ENCODE measurements at regions not wholly inside any gene's neighbourhood (a gene's known extent, or its start where the extent isn't known, plus 50 kb on each side); places are given as distances from the start of the nearest gene placed in this dataset.

- no peaks in the 10 kb centered on the region for H3K36me3 ChIP-seq (ENCODE audit: control insufficient read depth in 4 of 4, insufficient read depth in 4 of 4, low read length in 3 of 4)
- no peaks in the 10 kb centered on the region for H3K9me3 ChIP-seq (ENCODE audit: control extremely low read depth in 1 of 5, control insufficient read depth in 4 of 5, insufficient read depth in 2 of 5, low read depth in 1 of 5, low read length in 4 of 5)
- no peaks in the 10 kb centered on the region for H3K4me1 ChIP-seq (ENCODE audit: control extremely low read depth in 1 of 4, control insufficient read depth in 4 of 4, insufficient read depth in 4 of 4, low read length in 3 of 4)
- H3K27ac ChIP-seq (ENCODE audit: insufficient read depth in 1 of 2, low read depth in 1 of 2, low read length in 2 of 2, poor library complexity in 1 of 2, severe bottlenecking in 2 of 2) = no peak overlapping the region
- H3K27me3 ChIP-seq (replicated peaks in 2 of 5; ENCODE audit: control insufficient read depth in 4 of 5, insufficient read depth in 5 of 5, low read length in 4 of 5) = no peaks in the 10 kb centered on the region
- no peak for DNase-seq
- no peak overlapping the region for H3K4me3 ChIP-seq (ENCODE audit: control insufficient read depth in 1 of 7, extremely low read depth in 1 of 7, insufficient read depth in 4 of 7, low read depth in 2 of 7, low read length in 6 of 7)
- WGBS (ENCODE audit: insufficient coverage) = no CpG with 5 or more reads among the region's 1 CpG
- ChIA-PET POLR2A (no interaction called here), CTCF (no interaction called here)
Measured at GRCh38 chr18:71022389-71022788, 733.5 kb downstream of the SOCS6 start.

- no peak overlapping the region for H3K27ac ChIP-seq (ENCODE audit: insufficient read depth in 1 of 2, low read depth in 1 of 2, low read length in 2 of 2, poor library complexity in 1 of 2, severe bottlenecking in 2 of 2)
- WGBS (ENCODE audit: insufficient coverage) = 100% methylated on average over 2 of the region's 2 CpGs
- no peak for DNase-seq
- H3K27me3 ChIP-seq (replicated peaks in 2 of 5; ENCODE audit: control insufficient read depth in 4 of 5, insufficient read depth in 5 of 5, low read length in 4 of 5) = no peaks in the 10 kb centered on the region
- no peaks in the 10 kb centered on the region for H3K9me3 ChIP-seq (ENCODE audit: control extremely low read depth in 1 of 5, control insufficient read depth in 4 of 5, insufficient read depth in 2 of 5, low read depth in 1 of 5, low read length in 4 of 5)
- POLR2A ChIA-PET = no interaction called here
- H3K4me1 ChIP-seq (ENCODE audit: control extremely low read depth in 1 of 4, control insufficient read depth in 4 of 4, insufficient read depth in 4 of 4, low read length in 3 of 4) = no peaks in the 10 kb centered on the region
- H3K36me3 ChIP-seq (ENCODE audit: control insufficient read depth in 4 of 4, insufficient read depth in 4 of 4, low read length in 3 of 4) = no peaks in the 10 kb centered on the region
- no peak overlapping the region for H3K4me3 ChIP-seq (ENCODE audit: control insufficient read depth in 1 of 7, extremely low read depth in 1 of 7, insufficient read depth in 4 of 7, low read depth in 2 of 7, low read length in 6 of 7)
- CTCF ChIA-PET = no interaction called here
Measured at GRCh38 chr18:71021030-71021362, 732.2 kb downstream of the SOCS6 start.

- no peaks in the 10 kb centered on the region for H3K36me3 ChIP-seq (ENCODE audit: control insufficient read depth in 4 of 4, insufficient read depth in 4 of 4, low read length in 3 of 4)
- no peak overlapping the region for H3K4me3 ChIP-seq (ENCODE audit: control insufficient read depth in 1 of 7, extremely low read depth in 1 of 7, insufficient read depth in 4 of 7, low read depth in 2 of 7, low read length in 6 of 7)
- H3K27ac ChIP-seq (ENCODE audit: insufficient read depth in 1 of 2, low read depth in 1 of 2, low read length in 2 of 2, poor library complexity in 1 of 2, severe bottlenecking in 2 of 2) = no peak overlapping the region
- 100% methylated on average over 1 of the region's 3 CpGs for WGBS (ENCODE audit: insufficient coverage)
- POLR2A ChIA-PET = no interaction called here
- H3K9me3 ChIP-seq (ENCODE audit: control extremely low read depth in 1 of 5, control insufficient read depth in 4 of 5, insufficient read depth in 2 of 5, low read depth in 1 of 5, low read length in 4 of 5) = no peaks in the 10 kb centered on the region
- DNase-seq = no peak
- no peaks in the 10 kb centered on the region for H3K4me1 ChIP-seq (ENCODE audit: control extremely low read depth in 1 of 4, control insufficient read depth in 4 of 4, insufficient read depth in 4 of 4, low read length in 3 of 4)
- no peaks in the 10 kb centered on the region for H3K27me3 ChIP-seq (replicated peaks in 2 of 5; ENCODE audit: control insufficient read depth in 4 of 5, insufficient read depth in 5 of 5, low read length in 4 of 5)
- CTCF ChIA-PET = no interaction called here
Measured at GRCh38 chr18:71020342-71021029, 731.6 kb downstream of the SOCS6 start.

- no peak for DNase-seq
- Histone ChIP-seq H3K36me3 (ENCODE audit: control insufficient read depth in 4 of 4, insufficient read depth in 4 of 4, low read length in 3 of 4) (no peaks in the 10 kb centered on the region), H3K4me1 (ENCODE audit: control extremely low read depth in 1 of 4, control insufficient read depth in 4 of 4, insufficient read depth in 4 of 4, low read length in 3 of 4) (no peaks in the 10 kb centered on the region), H3K9me3 (ENCODE audit: control extremely low read depth in 1 of 5, control insufficient read depth in 4 of 5, insufficient read depth in 2 of 5, low read depth in 1 of 5, low read length in 4 of 5) (no peaks in the 10 kb centered on the region), H3K27ac (ENCODE audit: insufficient read depth in 1 of 2, low read depth in 1 of 2, low read length in 2 of 2, poor library complexity in 1 of 2, severe bottlenecking in 2 of 2) (no peak overlapping the region), H3K27me3 (replicated peaks in 2 of 5; ENCODE audit: control insufficient read depth in 4 of 5, insufficient read depth in 5 of 5, low read length in 4 of 5) (no peaks in the 10 kb centered on the region), H3K4me3 (ENCODE audit: control insufficient read depth in 1 of 7, extremely low read depth in 1 of 7, insufficient read depth in 4 of 7, low read depth in 2 of 7, low read length in 6 of 7) (no peak overlapping the region)
- ChIA-PET CTCF (no interaction called here), POLR2A (no interaction called here)
Measured at GRCh38 chr18:71018816-71019215, 730.0 kb downstream of the SOCS6 start.

- no peak for DNase-seq
- Histone ChIP-seq H3K4me1 (ENCODE audit: control extremely low read depth in 1 of 4, control insufficient read depth in 4 of 4, insufficient read depth in 4 of 4, low read length in 3 of 4) (no peaks in the 10 kb centered on the region), H3K36me3 (ENCODE audit: control insufficient read depth in 4 of 4, insufficient read depth in 4 of 4, low read length in 3 of 4) (no peaks in the 10 kb centered on the region), H3K27me3 (replicated peaks in 2 of 5; ENCODE audit: control insufficient read depth in 4 of 5, insufficient read depth in 5 of 5, low read length in 4 of 5) (no peaks in the 10 kb centered on the region), H3K9me3 (ENCODE audit: control extremely low read depth in 1 of 5, control insufficient read depth in 4 of 5, insufficient read depth in 2 of 5, low read depth in 1 of 5, low read length in 4 of 5) (no peaks in the 10 kb centered on the region), H3K27ac (ENCODE audit: insufficient read depth in 1 of 2, low read depth in 1 of 2, low read length in 2 of 2, poor library complexity in 1 of 2, severe bottlenecking in 2 of 2) (no peak overlapping the region), H3K4me3 (ENCODE audit: control insufficient read depth in 1 of 7, extremely low read depth in 1 of 7, insufficient read depth in 4 of 7, low read depth in 2 of 7, low read length in 6 of 7) (no peak overlapping the region)
- ChIA-PET CTCF (no interaction called here), POLR2A (no interaction called here)
- whole genome bisulfite sequencing (ENCODE audit: insufficient coverage) = no CpG with 5 or more reads among the region's 1 CpG
Measured at GRCh38 chr18:71012789-71013188, 723.9 kb downstream of the SOCS6 start.

GRCh38 chr18:71011389-71011788 is 722.5 kb downstream of the SOCS6 start:
- Histone ChIP-seq H3K4me3 (ENCODE audit: control insufficient read depth in 1 of 7, extremely low read depth in 1 of 7, insufficient read depth in 4 of 7, low read depth in 2 of 7, low read length in 6 of 7) (no peak overlapping the region), H3K36me3 (ENCODE audit: control insufficient read depth in 4 of 4, insufficient read depth in 4 of 4, low read length in 3 of 4) (no peaks in the 10 kb centered on the region), H3K9me3 (ENCODE audit: control extremely low read depth in 1 of 5, control insufficient read depth in 4 of 5, insufficient read depth in 2 of 5, low read depth in 1 of 5, low read length in 4 of 5) (no peaks in the 10 kb centered on the region), H3K27ac (ENCODE audit: insufficient read depth in 1 of 2, low read depth in 1 of 2, low read length in 2 of 2, poor library complexity in 1 of 2, severe bottlenecking in 2 of 2) (no peak overlapping the region), H3K27me3 (replicated peaks in 2 of 5; ENCODE audit: control insufficient read depth in 4 of 5, insufficient read depth in 5 of 5, low read length in 4 of 5) (no peaks in the 10 kb centered on the region), H3K4me1 (ENCODE audit: control extremely low read depth in 1 of 4, control insufficient read depth in 4 of 4, insufficient read depth in 4 of 4, low read length in 3 of 4) (no peaks in the 10 kb centered on the region)
- CTCF ChIA-PET = no interaction called here
- no peak for DNase-seq
- POLR2A ChIA-PET = no interaction called here
- 88% methylated on average over 2 of the region's 2 CpGs for WGBS (ENCODE audit: insufficient coverage)

GRCh38 chr18:71008257-71008656 is 719.4 kb downstream of the SOCS6 start:
- no peaks in the 10 kb centered on the region for H3K36me3 ChIP-seq (ENCODE audit: control insufficient read depth in 4 of 4, insufficient read depth in 4 of 4, low read length in 3 of 4)
- no peak overlapping the region for H3K4me3 ChIP-seq (ENCODE audit: control insufficient read depth in 1 of 7, extremely low read depth in 1 of 7, insufficient read depth in 4 of 7, low read depth in 2 of 7, low read length in 6 of 7)
- H3K9me3 ChIP-seq (ENCODE audit: control extremely low read depth in 1 of 5, control insufficient read depth in 4 of 5, insufficient read depth in 2 of 5, low read depth in 1 of 5, low read length in 4 of 5) = no peaks in the 10 kb centered on the region
- ChIA-PET CTCF (no interaction called here), POLR2A (no interaction called here)
- H3K27ac ChIP-seq (ENCODE audit: insufficient read depth in 1 of 2, low read depth in 1 of 2, low read length in 2 of 2, poor library complexity in 1 of 2, severe bottlenecking in 2 of 2) = no peak overlapping the region
- H3K27me3 ChIP-seq (replicated peaks in 2 of 5; ENCODE audit: control insufficient read depth in 4 of 5, insufficient read depth in 5 of 5, low read length in 4 of 5) = no peaks in the 10 kb centered on the region
- 85% methylated on average over 2 of the region's 3 CpGs for WGBS (ENCODE audit: insufficient coverage)
- DNase-seq = no peak
- no peaks in the 10 kb centered on the region for H3K4me1 ChIP-seq (ENCODE audit: control extremely low read depth in 1 of 4, control insufficient read depth in 4 of 4, insufficient read depth in 4 of 4, low read length in 3 of 4)
